ENCODE measurements at regions not wholly inside any gene's neighbourhood (a gene's known extent, or its start where the extent isn't known, plus 50 kb on each side); places are given as distances from the start of the nearest gene placed in this dataset.

GRCh38 chr9:23887781-23888180 lies 61.7 kb upstream of the ELAVL2 start:
- TF ChIP-seq ZNF423 (tag by site-specific recombination; IDR thresholded peaks at IDR 0.05), result no peak
- no peak for TF ChIP-seq KLF16 (tag by site-specific recombination; IDR thresholded peaks at IDR 0.05)
- TF ChIP-seq SCRT2 (tag by site-specific recombination; IDR thresholded peaks at IDR 0.05), result no peak
- TF ChIP-seq ZNF501 (tag by site-specific recombination; IDR thresholded peaks at IDR 0.05), result no peak
- POLR2A ChIA-PET, result no interaction called here
- Histone ChIP-seq H3K9me3 (ENCODE audit: control insufficient read depth, insufficient read depth, low read depth, low read length) (no peaks in the 10 kb centered on the region), H3K27ac (ENCODE audit: extremely low read depth, low read depth, low read length) (no peak overlapping the region), H3K4me1 (ENCODE audit: control insufficient read depth, insufficient read depth, low read length) (no peaks in the 10 kb centered on the region), H3K4me3 (ENCODE audit: low read depth, low read length) (no peak overlapping the region), H3K36me3 (ENCODE audit: control insufficient read depth in 2 of 2, insufficient read depth in 1 of 2, low read length in 2 of 2) (no peaks in the 10 kb centered on the region)
- CTCF ChIA-PET, result no interaction called here
